GM12878 (cell line): ENCODE measurements at regions not wholly inside any gene's neighbourhood (a gene's known extent, or its start where the extent isn't known, plus 50 kb on each side); places are given as distances from the start of the nearest gene placed in this dataset.
A peak's percentile ranks its signal among the peaks of the same experiment; 100 is the strongest.

Experiments
- ATAC-seq: fragments of 200-7000 bp; cut with Tn5 transposase; 3 replicates; pipeline ENCODE4 v1.9.1; 2020; ENCODE audit warnings: mild to moderate bottlenecking, moderate library complexity
- BruUV-seq: library from RNA; stranded (reverse); fragments of 400-500 nt; replicated peaks from 2 replicates; lab custom pipeline; 2021; lab: Mats Ljungman, UMichigan
- CTCF ChIA-PET: fragments of 300-600 bp; sonication (Branson Sonifier 250); formaldehyde crosslinking; extraction: SDS; loops from one replicate; lab custom pipeline; 2021; ENCODE audit warnings: inconsistent platforms; lab: Yijun Ruan, JAX
- POLR2A ChIA-PET: fragments of 350-600 bp; formaldehyde crosslinking; extraction: SDS; loops from one replicate; lab custom pipeline; 2021; ENCODE audit warnings: inconsistent platforms; lab: Charles Lee
- RAD21 ChIA-PET: fragments of 300-600 bp; sonication (Branson Sonifier 250); formaldehyde crosslinking; loops from one replicate; lab custom pipeline; 2023; ENCODE audit warnings: antibody characterized with exemption; ENCODE audit not compliant: unreplicated experiment; lab: Charles Lee
- SMC1A ChIA-PET: fragments of 300-600 bp; sonication (Branson Sonifier 250); formaldehyde crosslinking; loops from one replicate; lab custom pipeline; 2023; ENCODE audit not compliant: unreplicated experiment, uncharacterized antibody; lab: Charles Lee
- DNase-seq: peaks from one replicate; pipeline ENCODE4 v3.0.0-alpha.2; 2011; ENCODE audit warnings: low read depth, low spot score
- FAIRE-seq: peaks from 3 replicates; lab custom pipeline; 2011; peaks lifted over from hg19 to GRCh38; lab: Jason Lieb, UNC
- H2AFZ ChIP-seq: 2 replicates; pipeline ENCODE4 v1.6.0; 2011; ENCODE audit warnings: low read depth, low read length, control low read depth; ENCODE audit not compliant: control insufficient read depth
- H3K27ac ChIP-seq: 2 replicates; pipeline ENCODE4 v1.5.1; 2011; ENCODE audit warnings: control low read depth; ENCODE audit not compliant: control insufficient read depth, insufficient read depth
- H3K27me3 ChIP-seq, 2 experiments: replicated peaks in 1 of 2; 2 replicates each; pipeline versions ENCODE4 v1.6.0 to v1.6.1; 2011; ENCODE audit warnings: low read length in 1 of 2; ENCODE audit not compliant: control insufficient read depth in 2 of 2, insufficient read depth in 2 of 2
- H3K36me3 ChIP-seq, 2 experiments: 2 replicates each; pipeline ENCODE4 v1.5.1; 2011; ENCODE audit warnings: low read length in 1 of 2; ENCODE audit not compliant: control insufficient read depth in 2 of 2, insufficient read depth in 2 of 2
- H3K4me1 ChIP-seq: 2 replicates; pipeline ENCODE4 v1.6.1; 2011; ENCODE audit warnings: mild to moderate bottlenecking, low read length, moderate library complexity, mixed read lengths; ENCODE audit not compliant: control insufficient read depth, insufficient read depth
- H3K4me2 ChIP-seq: 2 replicates; pipeline ENCODE4 v1.6.0; 2011; ENCODE audit warnings: control low read depth; ENCODE audit not compliant: control insufficient read depth, insufficient read depth
- H3K4me3 ChIP-seq: fragments of 200-600 bp; sonication (generic); 2 replicates; pipeline ENCODE4 v1.5.1; 2016
- H3K79me2 ChIP-seq: 2 replicates; pipeline ENCODE4 v1.6.0; 2011; ENCODE audit warnings: low read length; ENCODE audit not compliant: control insufficient read depth, insufficient read depth
- H3K9ac ChIP-seq: 2 replicates; pipeline ENCODE4 v1.8.0; 2011; ENCODE audit warnings: low read length, control low read depth, mixed read lengths; ENCODE audit not compliant: control insufficient read depth, insufficient read depth
- H3K9me3 ChIP-seq: replicated peaks from 3 replicates; pipeline ENCODE4 v1.5.1; 2011; ENCODE audit warnings: mild to moderate bottlenecking, low read length; ENCODE audit not compliant: control insufficient read depth, insufficient read depth
- H4K20me1 ChIP-seq: 2 replicates; pipeline ENCODE4 v1.6.0; 2011; ENCODE audit not compliant: control insufficient read depth, insufficient read depth
- BCL11A ChIP-seq: IDR thresholded peaks from 2 replicates; pipeline ENCODE4 v1.6.1; 2011; ENCODE audit warnings: low read depth, low read length
- KDM1A ChIP-seq: fragments of 200-600 bp; sonication (generic); IDR thresholded peaks from 2 replicates; pipeline ENCODE4 v1.6.1; 2016; ENCODE audit warnings: borderline replicate concordance
- NBN ChIP-seq: fragments of 450-650 bp; IDR thresholded peaks from 2 replicates; pipeline ENCODE4 v1.6.1; 2016
- NFIC ChIP-seq: IDR thresholded peaks from 2 replicates; pipeline ENCODE4 v1.6.1; 2012; ENCODE audit warnings: low read depth, mild to moderate bottlenecking, inconsistent platforms, low read length, moderate library complexity
- NFYA ChIP-seq: IDR thresholded peaks from 2 replicates; pipeline ENCODE4 v1.6.1; 2011; ENCODE audit warnings: low read depth, mild to moderate bottlenecking, low read length, improper control_type of control experiment, borderline replicate concordance
- SMARCA5 ChIP-seq: fragments of 450-650 bp; IDR thresholded peaks from 2 replicates; pipeline ENCODE4 v1.6.1; 2017; ENCODE audit warnings: mild to moderate bottlenecking
- STAT3 ChIP-seq: IDR thresholded peaks from 2 replicates; pipeline ENCODE4 v1.6.1; 2011; ENCODE audit warnings: low read depth, low read length, improper control_type of control experiment
- TCF12 ChIP-seq: IDR thresholded peaks from 2 replicates; pipeline ENCODE4 v1.6.1; 2011; ENCODE audit warnings: low read depth, mild to moderate bottlenecking, low read length
- TCF3 ChIP-seq: IDR thresholded peaks from 2 replicates; pipeline ENCODE4 v1.6.1; 2012; ENCODE audit warnings: low read depth, mild to moderate bottlenecking, low read length, borderline replicate concordance; ENCODE audit not compliant: insufficient read depth
- ZNF622 ChIP-seq: fragments of 450-650 bp; IDR thresholded peaks from 2 replicates; pipeline ENCODE4 v1.6.1; 2017; ENCODE audit warnings: mild to moderate bottlenecking, inconsistent platforms
- ZZZ3 ChIP-seq: IDR thresholded peaks from 2 replicates; pipeline ENCODE4 v1.6.1; 2011; ENCODE audit warnings: low read depth; ENCODE audit not compliant: control insufficient read depth, insufficient read length
- WGBS: methylation state at CpG from one replicate; pipeline ENCODE4 v1.1.6; 2016; ENCODE audit warnings: low lambda C conversion rate; ENCODE audit not compliant: insufficient replicate concordance, insufficient coverage; ENCODE audit errors: missing lambda C conversion rate; 5-methylcytosine and 5-hydroxymethylcytosine counted together
- in situ Hi-C: fragments of 300-500 bp; cut with MboI; formaldehyde crosslinking; loops from 9 replicates; pipeline ENCODE4 v1.14.3; 2018; ENCODE audit warnings: mixed read lengths
- intact Hi-C: fragments of 100-400 bp; cut with micrococcal nuclease; formaldehyde crosslinking; loops from one replicate; pipeline ENCODE4 v1.14.2; 2022; ENCODE audit not compliant: unreplicated experiment
- TF ChIP-seq, protein P1 (sequence below): IDR thresholded peaks from 2 replicates; pipeline ENCODE4 v1.6.1; 2012; ENCODE audit warnings: low read length, inconsistent platforms

- intact Hi-C loops, result loop anchor here (1.0 to 2.0 kb wide), 2 partner anchors 24 to 54 kb away; no protein-coding TSS in a partner anchor
- RAD21 ChIA-PET, result interaction anchor here (0.7 to 19.0 kb wide), 24 partner anchors 10 to 529 kb away, joined by 3 to 774 read pairs (median 6); partner anchors contain the start of gene TNFAIP3
These were observed 83.5 kb downstream of the TNFAIP3 start for GRCh38 chr6:137950581-137950980.

More at GRCh38 chr6:137950581-137950980, 83.5 kb downstream of the TNFAIP3 start:
- no peaks in the 10 kb centered on the region for H3K36me3 ChIP-seq
- ATAC-seq (peak; percentile 50), FAIRE-seq (no peak), DNase-seq (no peak)
- no peaks in the 10 kb centered on the region for H4K20me1 ChIP-seq
- H3K27ac ChIP-seq, result no peak overlapping the region
- H3K4me1 ChIP-seq, result peaks cover 27% of the 10 kb centered on the region
- 24% methylated on average over 7 of the region's 7 CpGs for WGBS
- H3K4me2 ChIP-seq, result peak overlapping the region; percentile 84
- BruUV-seq, result no TSS peak
- TF ChIP-seq ZNF622 (no peak), NBN (no peak), STAT3 (0 out of 2 replicates have a peak, but pooled peaks have one; percentile 15), ZZZ3 (no peak), KDM1A (no peak), SMARCA5 (no peak), TCF3 (peak; percentile 75; the same call in 1 of the 2 replicates), NFIC (peak; percentile 22; the same call in 1 of the 2 replicates), NFYA (no peak), TCF12 (peak; percentile 74; the same call in 1 of the 2 replicates), BCL11A (no peak)
- TF ChIP-seq, protein P1, sequence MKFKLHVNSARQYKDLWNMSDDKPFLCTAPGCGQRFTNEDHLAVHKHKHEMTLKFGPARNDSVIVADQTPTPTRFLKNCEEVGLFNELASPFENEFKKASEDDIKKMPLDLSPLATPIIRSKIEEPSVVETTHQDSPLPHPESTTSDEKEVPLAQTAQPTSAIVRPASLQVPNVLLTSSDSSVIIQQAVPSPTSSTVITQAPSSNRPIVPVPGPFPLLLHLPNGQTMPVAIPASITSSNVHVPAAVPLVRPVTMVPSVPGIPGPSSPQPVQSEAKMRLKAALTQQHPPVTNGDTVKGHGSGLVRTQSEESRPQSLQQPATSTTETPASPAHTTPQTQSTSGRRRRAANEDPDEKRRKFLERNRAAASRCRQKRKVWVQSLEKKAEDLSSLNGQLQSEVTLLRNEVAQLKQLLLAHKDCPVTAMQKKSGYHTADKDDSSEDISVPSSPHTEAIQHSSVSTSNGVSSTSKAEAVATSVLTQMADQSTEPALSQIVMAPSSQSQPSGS, result no peak; the same call in 1 of the 2 replicates
- no peaks in the 10 kb centered on the region for H3K79me2 ChIP-seq
- no peak overlapping the region for H3K9ac ChIP-seq
- H3K9me3 ChIP-seq, result no peaks in the 10 kb centered on the region
- in situ Hi-C loops, result no loop called here
- CTCF ChIA-PET, result interaction anchor here (0.6 to 16.7 kb wide), 20 partner anchors 9 to 637 kb away, joined by 3 to 712 read pairs (median 9); partner anchors contain the start of gene TNFAIP3
- no peaks in the 10 kb centered on the region for H3K27me3 ChIP-seq
- H2AFZ ChIP-seq, result no peak overlapping the region
- POLR2A ChIA-PET, result interaction anchor here (0.7 to 2.5 kb wide), 7 partner anchors 10 to 82 kb away, joined by 3 to 7 read pairs (median 4); no protein-coding TSS in a partner anchor
- SMC1A ChIA-PET, result interaction anchor here (0.7 to 34.9 kb wide), 28 partner anchors 8 to 872 kb away, joined by 3 to 1237 read pairs (median 6); partner anchors contain the start of gene TNFAIP3
- H3K4me3 ChIP-seq, result no peak overlapping the region
